Heart right ventricle (tissue), 16 donors: ENCODE measurements at regions not wholly inside any gene's neighbourhood (a gene's known extent, or its start where the extent isn't known, plus 50 kb on each side); places are given as distances from the start of the nearest gene placed in this dataset.

ENCODE experiments used
- ATAC-seq, 8 donors: fragments of 200-7000 bp; cut with Tn5 transposase; one replicate each; pipeline ENCODE4 v1.9.1; 2020; ENCODE audit warnings: mild to moderate bottlenecking in 8 of 8, moderate library complexity in 8 of 8, moderate number of reproducible peaks in 1 of 8
- DNase-seq, 2 donors: peaks; one replicate each; pipeline ENCODE4 v3.0.0-alpha.2; 2020
- H3K27ac ChIP-seq, 10 donors: fragments of 200-600 bp; sonication (generic) in 2 of 10; one replicate each; pipeline versions ENCODE4 v1.5.0 to v1.8.0; 2020 to 2022; ENCODE audit warnings: mild to moderate bottlenecking in 3 of 10
- H3K27me3 ChIP-seq, 7 donors: fragments of 200-600 bp; one replicate each; pipeline ENCODE4 v1.8.0; 2021 to 2022; ENCODE audit warnings: mild to moderate bottlenecking in 2 of 7
- H3K36me3 ChIP-seq, 9 donors: fragments of 200-600 bp; sonication (generic) in 1 of 9; one replicate each; pipeline versions ENCODE4 v1.5.0 to v1.8.0; 2020 to 2022; ENCODE audit warnings: mild to moderate bottlenecking in 2 of 9
- H3K4me1 ChIP-seq, 9 donors: fragments of 200-600 bp; sonication (generic) in 1 of 9; one replicate each; pipeline versions ENCODE4 v1.5.0 to v1.8.0; 2020 to 2022; ENCODE audit warnings: mild to moderate bottlenecking in 4 of 9
- H3K4me3 ChIP-seq, 10 donors: fragments of 200-600 bp; sonication (generic) in 2 of 10; one replicate each; pipeline versions ENCODE4 v1.5.0 to v1.8.0; 2020 to 2022; ENCODE audit warnings: mild to moderate bottlenecking in 7 of 10, moderate library complexity in 2 of 10
- H3K9me3 ChIP-seq, 11 donors: fragments of 200-600 bp in 10 of 11; sonication (generic) in 2 of 11; one replicate each; pipeline versions ENCODE4 v1.5.0 to v1.8.0; 2013 to 2022; ENCODE audit warnings: mild to moderate bottlenecking in 2 of 11, control low read depth in 1 of 11, moderate library complexity in 1 of 11
- WGBS, 2 donors: extraction: QIAGEN DNeasy Blood & Tissue Kit; methylation state at CpG; one replicate each; pipeline ENCODE4 v1.1.7; 2013; ENCODE audit warnings: inconsistent platforms in 1 of 2; 5-methylcytosine and 5-hydroxymethylcytosine counted together
- intact Hi-C, 10 donors: fragments of 100-400 bp; cut with DNase I; formaldehyde crosslinking; loops; one replicate each; pipeline versions ENCODE4 v1.11.1 to v1.14.2; 2022
- TF ChIP-seq, protein P1 (sequence below), 9 donors: fragments of 200-600 bp; sonication (generic) in 2 of 9; IDR thresholded peaks; one replicate each; pipeline versions ENCODE4 v1.5.0 to v1.8.0; 2021 to 2022; ENCODE audit warnings: antibody characterized with exemption in 9 of 9, mild to moderate bottlenecking in 5 of 9, moderate library complexity in 1 of 9
- donor health status: Arrhythmogenic right ventricular cardiomyopathy.
- donor health status: ischemic (EF 13 %, LVEDD 7.1; RV severe dilation, severe dysfunction).
- donor health status: healthy with polysubstance abuse.
- donor health status: DM: no; HTN: yes; CAD: no.
- donor health status: DM: no; HTN: no; CAD: no.
- donor health status: ischemic (EF 25% LVEDD 6.9; RV normal size, moderate dysfunction).
- donor health status: ischemic (EF 25% LVEDD 5.7; RV mildly dilated, moderate dysfunction).
- donor health status: healthy.
- donor health status: DM: yes; HTN: yes; CAD: no.
- donor health status: Ischemic cardiomyopathy.
- donor health status: ischemic (EF 35%, LVEDD 5.7; RV mildly dilated, moderate dysfunction).
- donor health status: nonischemic (EF 11% LVEDD 7.7; RV severe dilation, severe dysfunction).
- donor health status: DM: yes; HTN: yes; CAD: no.
- donor health status: PGD.
- donor health status: ischemic (EF 29% LVEDD 5.4; RV normal size, mild dysfunction).
- donor health status: nonischemic (EF 23%, LVEDD 6.1; RV moderate dilation, normal function).

DNA sequence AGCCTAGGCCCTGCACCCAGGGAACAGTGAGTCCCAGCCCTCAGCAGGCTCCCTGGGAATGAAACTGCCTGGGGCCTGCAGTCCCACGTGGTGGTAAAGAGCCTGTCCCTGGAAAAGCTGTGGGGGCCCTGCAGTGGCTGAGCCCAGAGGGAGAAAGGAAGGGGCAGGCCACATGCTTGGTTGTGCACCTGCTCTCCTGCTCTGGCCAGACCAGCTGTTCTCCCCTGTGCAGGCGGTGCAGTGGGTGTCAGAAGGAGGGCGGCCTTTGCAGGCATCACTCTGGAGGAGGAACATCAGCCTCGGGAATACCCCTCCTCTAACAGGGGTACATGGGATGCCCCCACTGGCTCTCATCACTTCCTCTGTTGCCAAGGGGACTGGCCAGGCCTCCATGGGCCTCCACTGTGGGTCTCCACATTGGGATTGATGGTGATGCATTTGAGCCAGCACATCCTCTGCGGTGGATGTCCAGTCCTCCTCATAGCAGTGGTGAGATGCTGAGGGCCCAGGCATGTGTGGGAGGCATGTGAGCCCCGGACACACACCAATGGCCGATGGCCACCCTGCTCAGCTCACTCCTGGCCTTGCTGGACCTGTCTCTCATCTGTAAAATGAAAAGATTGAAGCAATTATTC is 690.4 kb downstream of the BRD1 start:
- 75 to 82% methylated on average over 7 of the region's 7 CpGs for WGBS, 2 donors
- Histone ChIP-seq H3K4me3 (no peak overlapping the region), H3K4me1 (no peaks in the 10 kb centered on the region), H3K27me3 (peaks cover 0 to 71% (median 58%) of the 10 kb centered on the region in 7 donors), H3K9me3 (no peaks in the 10 kb centered on the region), H3K27ac (no peak overlapping the region), H3K36me3 (no peaks in the 10 kb centered on the region)
- no peak for ATAC-seq
- TF ChIP-seq, protein P1, sequence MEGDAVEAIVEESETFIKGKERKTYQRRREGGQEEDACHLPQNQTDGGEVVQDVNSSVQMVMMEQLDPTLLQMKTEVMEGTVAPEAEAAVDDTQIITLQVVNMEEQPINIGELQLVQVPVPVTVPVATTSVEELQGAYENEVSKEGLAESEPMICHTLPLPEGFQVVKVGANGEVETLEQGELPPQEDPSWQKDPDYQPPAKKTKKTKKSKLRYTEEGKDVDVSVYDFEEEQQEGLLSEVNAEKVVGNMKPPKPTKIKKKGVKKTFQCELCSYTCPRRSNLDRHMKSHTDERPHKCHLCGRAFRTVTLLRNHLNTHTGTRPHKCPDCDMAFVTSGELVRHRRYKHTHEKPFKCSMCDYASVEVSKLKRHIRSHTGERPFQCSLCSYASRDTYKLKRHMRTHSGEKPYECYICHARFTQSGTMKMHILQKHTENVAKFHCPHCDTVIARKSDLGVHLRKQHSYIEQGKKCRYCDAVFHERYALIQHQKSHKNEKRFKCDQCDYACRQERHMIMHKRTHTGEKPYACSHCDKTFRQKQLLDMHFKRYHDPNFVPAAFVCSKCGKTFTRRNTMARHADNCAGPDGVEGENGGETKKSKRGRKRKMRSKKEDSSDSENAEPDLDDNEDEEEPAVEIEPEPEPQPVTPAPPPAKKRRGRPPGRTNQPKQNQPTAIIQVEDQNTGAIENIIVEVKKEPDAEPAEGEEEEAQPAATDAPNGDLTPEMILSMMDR (IDR thresholded peaks at IDR 0.05): no peak
- no peak for DNase-seq
- intact Hi-C loops: no loop called here

DNA sequence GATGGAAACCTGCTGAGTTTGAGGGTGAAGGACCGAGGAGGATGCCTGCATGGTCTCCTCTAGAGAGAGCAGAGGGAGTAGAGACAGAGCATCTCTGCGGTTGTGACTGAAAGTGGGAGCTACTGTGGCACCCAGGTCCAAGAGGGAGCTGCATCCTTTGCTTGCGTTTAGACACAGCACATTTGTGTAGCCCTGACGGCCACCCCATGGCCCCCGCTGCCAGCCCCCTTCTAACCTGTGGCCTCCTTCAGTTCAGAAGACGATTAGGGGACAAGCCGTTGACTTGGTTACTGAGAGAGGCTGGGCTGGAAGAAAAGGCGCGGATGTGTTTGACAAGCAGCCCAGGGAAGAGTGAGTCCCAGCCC is 690.9 kb downstream of the BRD1 start:
- ATAC-seq (no peak), DNase-seq (no peak)
- Histone ChIP-seq H3K27me3 (peaks cover 0 to 75% (median 57%) of the 10 kb centered on the region in 7 donors), H3K27ac (no peak overlapping the region), H3K4me1 (no peaks in the 10 kb centered on the region), H3K4me3 (no peak overlapping the region), H3K9me3 (no peaks in the 10 kb centered on the region), H3K36me3 (no peaks in the 10 kb centered on the region)
- 82 to 89% methylated on average over 9 of the region's 9 CpGs for WGBS, 2 donors
- TF ChIP-seq, protein P1 (IDR thresholded peaks at IDR 0.05): no peak
- intact Hi-C loops: no loop called here

DNA sequence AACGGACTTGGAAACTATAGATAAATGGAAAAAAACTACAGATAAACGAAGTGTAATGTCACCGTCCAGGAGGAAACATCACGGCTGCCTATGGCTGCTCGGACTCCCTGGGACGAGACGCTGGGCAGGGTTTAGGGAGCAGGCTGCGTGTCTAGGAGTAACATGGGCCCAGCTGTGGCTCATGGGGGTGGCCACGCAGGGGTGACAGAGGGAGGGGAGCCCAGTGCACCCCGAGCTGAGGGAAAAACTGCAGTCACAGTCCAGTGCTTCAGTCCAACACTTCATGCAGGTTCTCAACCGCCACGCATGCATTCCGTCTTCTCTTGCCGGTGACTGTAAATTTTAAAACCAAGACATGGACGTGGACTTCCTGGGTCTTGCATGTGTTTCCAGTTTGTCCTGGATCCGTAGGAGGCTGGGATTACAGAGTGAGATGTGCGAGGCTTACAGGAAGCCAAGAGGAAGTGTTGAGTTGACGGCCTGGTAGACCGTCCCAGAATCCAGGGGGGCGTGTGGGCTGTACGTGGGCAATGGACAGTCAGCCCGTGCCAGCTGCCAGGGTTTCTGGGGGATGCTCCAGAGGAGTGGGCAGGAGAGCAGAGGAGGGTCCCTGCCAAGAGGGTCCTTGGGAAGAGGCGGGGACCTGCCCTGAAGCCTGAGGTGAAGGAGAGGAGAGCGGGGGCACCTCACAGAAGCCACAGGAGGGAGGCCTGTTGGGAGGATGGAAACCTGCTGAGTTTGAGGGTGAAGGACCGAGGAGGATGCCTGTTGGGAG is 691.4 kb downstream of the BRD1 start:
- intact Hi-C loops: no loop called here
- H3K36me3 ChIP-seq: no peaks in the 10 kb centered on the region
- DNase-seq: no peak
- H3K4me3 ChIP-seq: no peak overlapping the region
- H3K4me1 ChIP-seq: no peaks in the 10 kb centered on the region
- H3K27ac ChIP-seq: no peak overlapping the region
- peaks cover 0 to 75% (median 56%) of the 10 kb centered on the region in 7 donors for H3K27me3 ChIP-seq
- 63 to 67% methylated on average over 25 of the region's 25 CpGs for WGBS, 2 donors
- no peak for ATAC-seq
- TF ChIP-seq, protein P1 (IDR thresholded peaks at IDR 0.05): no peak
- H3K9me3 ChIP-seq: no peaks in the 10 kb centered on the region

DNA sequence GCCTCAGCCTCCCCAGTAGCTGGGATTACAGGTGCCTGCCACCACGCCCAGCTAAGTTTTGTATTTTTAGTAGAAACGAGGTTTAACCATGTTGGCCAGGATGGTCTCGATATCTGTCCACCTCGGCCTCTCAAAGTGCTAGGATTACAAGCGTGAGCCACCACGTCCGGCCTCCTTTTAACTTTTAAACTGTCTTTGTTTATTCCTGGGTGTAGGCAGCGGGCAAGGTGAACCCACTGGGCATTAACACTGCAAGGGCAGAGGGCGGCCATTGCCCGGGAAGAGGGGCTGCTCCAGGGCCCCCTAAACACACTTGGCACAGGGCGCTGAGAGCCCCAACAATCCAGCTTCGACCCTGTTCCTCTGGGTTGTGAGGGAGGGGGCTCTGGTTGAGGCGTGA is 693.6 kb downstream of the BRD1 start:
- H3K36me3 ChIP-seq: no peaks in the 10 kb centered on the region
- H3K9me3 ChIP-seq: no peaks in the 10 kb centered on the region
- DNase-seq (no peak), ATAC-seq (no peak)
- no peak overlapping the region for H3K27ac ChIP-seq
- TF ChIP-seq, protein P1 (IDR thresholded peaks at IDR 0.05): no peak
- H3K27me3 ChIP-seq: peaks cover 0 to 57% (median 45%) of the 10 kb centered on the region in 7 donors
- intact Hi-C loops: no loop called here
- H3K4me1 ChIP-seq: no peaks in the 10 kb centered on the region
- no peak overlapping the region for H3K4me3 ChIP-seq
- 84 to 86% methylated on average over 13 of the region's 13 CpGs for WGBS, 2 donors
